ENCODE measurements at regions not wholly inside any gene's neighbourhood (a gene's known extent, or its start where the extent isn't known, plus 50 kb on each side); places are given as distances from the start of the nearest gene placed in this dataset.

DNA sequence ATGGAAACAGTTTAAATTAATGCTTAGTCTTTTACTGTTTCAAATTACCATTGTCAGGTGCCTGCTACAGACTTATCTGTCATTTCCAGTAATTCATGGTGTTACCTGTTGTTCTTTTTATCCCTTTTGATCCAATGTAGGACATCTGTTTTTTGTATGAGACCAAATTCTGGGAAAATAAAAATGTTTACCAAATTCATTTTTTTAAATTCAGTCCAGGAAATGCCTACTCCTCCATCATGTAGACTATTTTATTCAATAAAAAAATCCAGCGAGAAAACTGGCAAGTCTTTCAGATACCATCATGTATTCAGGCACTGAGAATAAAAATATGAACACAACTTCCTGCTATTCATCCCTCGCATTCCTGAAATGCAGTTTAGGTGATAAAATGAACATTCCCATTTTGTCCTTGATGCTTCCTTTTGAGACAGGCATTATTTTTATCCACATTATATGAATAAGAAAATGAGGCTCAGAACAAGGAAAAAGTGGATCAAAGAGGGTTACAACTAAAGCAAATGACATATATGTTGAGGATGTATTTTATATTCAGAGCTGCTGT lies 584.2 kb downstream of the SPRY1 start:
- TF ChIP-seq, protein P1, sequence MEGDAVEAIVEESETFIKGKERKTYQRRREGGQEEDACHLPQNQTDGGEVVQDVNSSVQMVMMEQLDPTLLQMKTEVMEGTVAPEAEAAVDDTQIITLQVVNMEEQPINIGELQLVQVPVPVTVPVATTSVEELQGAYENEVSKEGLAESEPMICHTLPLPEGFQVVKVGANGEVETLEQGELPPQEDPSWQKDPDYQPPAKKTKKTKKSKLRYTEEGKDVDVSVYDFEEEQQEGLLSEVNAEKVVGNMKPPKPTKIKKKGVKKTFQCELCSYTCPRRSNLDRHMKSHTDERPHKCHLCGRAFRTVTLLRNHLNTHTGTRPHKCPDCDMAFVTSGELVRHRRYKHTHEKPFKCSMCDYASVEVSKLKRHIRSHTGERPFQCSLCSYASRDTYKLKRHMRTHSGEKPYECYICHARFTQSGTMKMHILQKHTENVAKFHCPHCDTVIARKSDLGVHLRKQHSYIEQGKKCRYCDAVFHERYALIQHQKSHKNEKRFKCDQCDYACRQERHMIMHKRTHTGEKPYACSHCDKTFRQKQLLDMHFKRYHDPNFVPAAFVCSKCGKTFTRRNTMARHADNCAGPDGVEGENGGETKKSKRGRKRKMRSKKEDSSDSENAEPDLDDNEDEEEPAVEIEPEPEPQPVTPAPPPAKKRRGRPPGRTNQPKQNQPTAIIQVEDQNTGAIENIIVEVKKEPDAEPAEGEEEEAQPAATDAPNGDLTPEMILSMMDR (optimal IDR thresholded peaks at IDR 0.05 in 1 of 3, IDR thresholded peaks at IDR 0.05 in 1 of 3, conservative IDR thresholded peaks at IDR 0.05 in 1 of 3; ENCODE audit: extremely low read depth in 1 of 3, insufficient read depth in 2 of 3, low read length in 3 of 3) = no peak
- no peak for TF ChIP-seq EZH2 (IDR thresholded peaks at IDR 0.05; ENCODE audit: low read length)
